ENCODE measurements at regions not wholly inside any gene's neighbourhood (a gene's known extent, or its start where the extent isn't known, plus 50 kb on each side); places are given as distances from the start of the nearest gene placed in this dataset.

DNA sequence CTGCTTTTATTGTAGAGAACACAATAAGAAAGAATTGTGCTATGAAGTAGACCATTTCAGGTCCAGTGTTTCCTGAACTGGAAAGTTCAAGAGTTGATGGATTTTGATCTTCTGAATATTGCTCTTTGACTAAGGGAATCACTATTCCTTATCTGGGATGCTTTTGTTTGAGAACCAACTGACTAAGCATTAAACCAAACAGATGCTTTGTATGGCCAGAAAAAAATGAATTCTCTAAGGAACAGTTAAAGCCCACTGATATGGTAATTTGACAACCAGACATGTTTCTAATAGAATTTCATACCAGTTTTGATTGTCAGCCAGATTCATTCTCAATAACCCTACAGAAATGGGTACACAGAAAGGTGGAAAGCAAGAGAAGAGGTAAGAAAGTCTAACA is 67.5 kb upstream of the CADPS start:
- Histone ChIP-seq H3K9me3 (ENCODE audit: control insufficient read depth, insufficient read depth, low read depth, low read length) (no peaks in the 10 kb centered on the region), H3K27ac (ENCODE audit: low read length) (no peak overlapping the region), H3K4me1 (ENCODE audit: control insufficient read depth, insufficient read depth, low read length) (no peaks in the 10 kb centered on the region), H3K4me3 (ENCODE audit: low read depth in 2 of 2, low read length in 2 of 2) (no peak overlapping the region), H3K36me3 (ENCODE audit: control insufficient read depth, insufficient read depth, low read length) (no peaks in the 10 kb centered on the region), H3K27me3 (ENCODE audit: control insufficient read depth, insufficient read depth, low read length) (no peaks in the 10 kb centered on the region)
- ChIA-PET POLR2A (no interaction called here), CTCF (no interaction called here)
- BruUV-seq (replicated peaks): no TSS peak
- no peak for TF ChIP-seq POLR2AphosphoS5 (IDR thresholded peaks at IDR 0.05; ENCODE audit: low read depth, low read length)
- TF ChIP-seq, protein P1, sequence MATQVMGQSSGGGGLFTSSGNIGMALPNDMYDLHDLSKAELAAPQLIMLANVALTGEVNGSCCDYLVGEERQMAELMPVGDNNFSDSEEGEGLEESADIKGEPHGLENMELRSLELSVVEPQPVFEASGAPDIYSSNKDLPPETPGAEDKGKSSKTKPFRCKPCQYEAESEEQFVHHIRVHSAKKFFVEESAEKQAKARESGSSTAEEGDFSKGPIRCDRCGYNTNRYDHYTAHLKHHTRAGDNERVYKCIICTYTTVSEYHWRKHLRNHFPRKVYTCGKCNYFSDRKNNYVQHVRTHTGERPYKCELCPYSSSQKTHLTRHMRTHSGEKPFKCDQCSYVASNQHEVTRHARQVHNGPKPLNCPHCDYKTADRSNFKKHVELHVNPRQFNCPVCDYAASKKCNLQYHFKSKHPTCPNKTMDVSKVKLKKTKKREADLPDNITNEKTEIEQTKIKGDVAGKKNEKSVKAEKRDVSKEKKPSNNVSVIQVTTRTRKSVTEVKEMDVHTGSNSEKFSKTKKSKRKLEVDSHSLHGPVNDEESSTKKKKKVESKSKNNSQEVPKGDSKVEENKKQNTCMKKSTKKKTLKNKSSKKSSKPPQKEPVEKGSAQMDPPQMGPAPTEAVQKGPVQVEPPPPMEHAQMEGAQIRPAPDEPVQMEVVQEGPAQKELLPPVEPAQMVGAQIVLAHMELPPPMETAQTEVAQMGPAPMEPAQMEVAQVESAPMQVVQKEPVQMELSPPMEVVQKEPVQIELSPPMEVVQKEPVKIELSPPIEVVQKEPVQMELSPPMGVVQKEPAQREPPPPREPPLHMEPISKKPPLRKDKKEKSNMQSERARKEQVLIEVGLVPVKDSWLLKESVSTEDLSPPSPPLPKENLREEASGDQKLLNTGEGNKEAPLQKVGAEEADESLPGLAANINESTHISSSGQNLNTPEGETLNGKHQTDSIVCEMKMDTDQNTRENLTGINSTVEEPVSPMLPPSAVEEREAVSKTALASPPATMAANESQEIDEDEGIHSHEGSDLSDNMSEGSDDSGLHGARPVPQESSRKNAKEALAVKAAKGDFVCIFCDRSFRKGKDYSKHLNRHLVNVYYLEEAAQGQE (IDR thresholded peaks at IDR 0.05; ENCODE audit: insufficient read depth in 1 of 2, low read depth in 2 of 2, low read length in 1 of 2): no peak
- TF ChIP-seq TCF7L2 (IDR thresholded peaks at IDR 0.05; ENCODE audit: low read depth, low read length): no peak
- TF ChIP-seq, protein P2, sequence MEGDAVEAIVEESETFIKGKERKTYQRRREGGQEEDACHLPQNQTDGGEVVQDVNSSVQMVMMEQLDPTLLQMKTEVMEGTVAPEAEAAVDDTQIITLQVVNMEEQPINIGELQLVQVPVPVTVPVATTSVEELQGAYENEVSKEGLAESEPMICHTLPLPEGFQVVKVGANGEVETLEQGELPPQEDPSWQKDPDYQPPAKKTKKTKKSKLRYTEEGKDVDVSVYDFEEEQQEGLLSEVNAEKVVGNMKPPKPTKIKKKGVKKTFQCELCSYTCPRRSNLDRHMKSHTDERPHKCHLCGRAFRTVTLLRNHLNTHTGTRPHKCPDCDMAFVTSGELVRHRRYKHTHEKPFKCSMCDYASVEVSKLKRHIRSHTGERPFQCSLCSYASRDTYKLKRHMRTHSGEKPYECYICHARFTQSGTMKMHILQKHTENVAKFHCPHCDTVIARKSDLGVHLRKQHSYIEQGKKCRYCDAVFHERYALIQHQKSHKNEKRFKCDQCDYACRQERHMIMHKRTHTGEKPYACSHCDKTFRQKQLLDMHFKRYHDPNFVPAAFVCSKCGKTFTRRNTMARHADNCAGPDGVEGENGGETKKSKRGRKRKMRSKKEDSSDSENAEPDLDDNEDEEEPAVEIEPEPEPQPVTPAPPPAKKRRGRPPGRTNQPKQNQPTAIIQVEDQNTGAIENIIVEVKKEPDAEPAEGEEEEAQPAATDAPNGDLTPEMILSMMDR (IDR thresholded peaks at IDR 0.05): no peak
- TF ChIP-seq SIN3A (IDR thresholded peaks at IDR 0.05; ENCODE audit: borderline replicate concordance, insufficient read depth, low read depth, low read length): no peak
- ATAC-seq: no peak
- intact Hi-C loops (cut with micrococcal nuclease; ENCODE audit: unreplicated experiment) (no loop called here), in situ Hi-C loops (cut with HindIII; ENCODE audit: low pct_unique_long_range_greater_than_20kb, low sequenced_read_pairs) (no loop called here)
- DNase-seq (ENCODE audit: low read depth, low spot score): no peak

DNA sequence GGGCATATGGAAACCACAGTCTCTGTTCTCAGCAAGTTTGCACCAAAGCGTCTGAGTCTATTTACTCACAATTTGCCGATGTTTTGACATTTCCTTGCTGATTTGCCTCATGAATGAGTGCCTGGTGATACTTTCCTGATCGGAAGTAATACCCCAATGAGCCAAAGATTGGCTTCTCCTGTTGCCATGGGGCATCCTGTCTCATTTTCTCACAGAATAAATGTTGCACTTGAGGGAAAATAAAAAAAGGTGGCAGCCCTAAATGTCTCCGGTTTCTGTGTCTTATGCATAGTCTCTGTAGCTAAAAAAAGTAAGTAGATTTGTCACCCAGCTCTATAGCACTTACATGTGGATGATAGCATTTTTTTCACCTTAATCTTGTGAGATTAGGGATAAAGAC is 73.7 kb upstream of the CADPS start:
- Histone ChIP-seq H3K9me3 (ENCODE audit: control insufficient read depth, insufficient read depth, low read depth, low read length) (no peaks in the 10 kb centered on the region), H3K4me1 (ENCODE audit: control insufficient read depth, insufficient read depth, low read length) (no peaks in the 10 kb centered on the region), H3K36me3 (ENCODE audit: control insufficient read depth, insufficient read depth, low read length) (no peaks in the 10 kb centered on the region), H3K27ac (ENCODE audit: low read length) (no peak overlapping the region), H3K4me3 (ENCODE audit: low read depth in 2 of 2, low read length in 2 of 2) (no peak overlapping the region), H3K27me3 (ENCODE audit: control insufficient read depth, insufficient read depth, low read length) (no peaks in the 10 kb centered on the region)
- TF ChIP-seq POLR2AphosphoS5 (IDR thresholded peaks at IDR 0.05; ENCODE audit: low read depth, low read length) (no peak), TCF7L2 (IDR thresholded peaks at IDR 0.05; ENCODE audit: low read depth, low read length) (no peak)
- TF ChIP-seq, protein P2 (IDR thresholded peaks at IDR 0.05): no peak
- ChIA-PET CTCF (no interaction called here), POLR2A (no interaction called here)
- ATAC-seq (no peak), DNase-seq (ENCODE audit: low read depth, low spot score) (no peak)
- BruUV-seq (replicated peaks): no TSS peak
- in situ Hi-C loops (cut with HindIII; ENCODE audit: low pct_unique_long_range_greater_than_20kb, low sequenced_read_pairs) (no loop called here), intact Hi-C loops (cut with micrococcal nuclease; ENCODE audit: unreplicated experiment) (no loop called here)

GRCh38 chr3:62950210-62950609 is 75.0 kb upstream of the CADPS start:
- intact Hi-C loops (cut with micrococcal nuclease; ENCODE audit: unreplicated experiment): no loop called here
- no TSS peak for BruUV-seq (replicated peaks)
- in situ Hi-C loops (cut with HindIII; ENCODE audit: low pct_unique_long_range_greater_than_20kb, low sequenced_read_pairs): no loop called here

More at GRCh38 chr3:62950210-62950609, 75.0 kb upstream of the CADPS start:
- no peak overlapping the region for H3K27ac ChIP-seq (ENCODE audit: low read length)
- ChIA-PET POLR2A (no interaction called here), CTCF (no interaction called here)
- no peaks in the 10 kb centered on the region for H3K4me1 ChIP-seq (ENCODE audit: control insufficient read depth, insufficient read depth, low read length)
- H3K9me3 ChIP-seq (ENCODE audit: control insufficient read depth, insufficient read depth, low read depth, low read length): no peaks in the 10 kb centered on the region
- ATAC-seq (no peak), DNase-seq (ENCODE audit: low read depth, low spot score) (no peak)
- TF ChIP-seq, protein P2 (IDR thresholded peaks at IDR 0.05): no peak
- no peak for TF ChIP-seq SIN3A (IDR thresholded peaks at IDR 0.05; ENCODE audit: borderline replicate concordance, insufficient read depth, low read depth, low read length)
- no peak overlapping the region for H3K4me3 ChIP-seq (ENCODE audit: low read depth in 2 of 2, low read length in 2 of 2)
- no peaks in the 10 kb centered on the region for H3K27me3 ChIP-seq (ENCODE audit: control insufficient read depth, insufficient read depth, low read length)
- no peaks in the 10 kb centered on the region for H3K36me3 ChIP-seq (ENCODE audit: control insufficient read depth, insufficient read depth, low read length)

All from Panc1 (cell line).